SHP77 treated with DMSO at 0.1 percent for 48 hours (cell line): ENCODE measurements at regions not wholly inside any gene's neighbourhood (a gene's known extent, or its start where the extent isn't known, plus 50 kb on each side); places are given as distances from the start of the nearest gene placed in this dataset.
"Not testable (repeated sequence)": the region's sequence is repeated elsewhere in the genome, so short reads cannot be mapped to it uniquely, and the experiment has no call there.

Experiments used
- DNase-seq: peaks from one replicate; lab custom pipeline; 2025; lab: John Stamatoyannopoulos, UW

DNA sequence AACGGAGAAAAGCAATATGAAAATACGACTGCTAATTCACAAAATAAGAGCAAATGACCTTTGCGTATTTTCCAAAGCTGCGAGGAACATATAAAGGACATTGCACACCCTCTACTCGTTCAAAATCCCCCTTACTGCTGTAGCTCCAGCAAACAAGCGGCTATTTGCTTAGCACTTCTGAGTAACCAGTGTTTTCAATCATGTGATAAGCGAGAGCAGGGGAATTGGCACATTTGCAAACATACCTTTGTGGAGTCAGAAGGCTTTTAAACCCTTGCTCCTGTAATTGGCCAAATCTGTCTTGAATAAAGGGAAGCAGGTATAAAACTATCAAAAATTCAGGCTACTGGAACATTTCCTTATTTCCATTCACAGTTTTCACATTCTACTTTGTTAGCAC lies 610.2 kb downstream of the UBE2NL start:
- peak; percentile 8 for DNase-seq

- DNase-seq: no peak
Observed at GRCh38 chrX:144531877-144532276, 648.0 kb downstream of the UBE2NL start.

GRCh38 chrX:144566592-144566991 lies 680.7 kb upstream of the SPANXN1 start:
- DNase-seq: no peak

DNA sequence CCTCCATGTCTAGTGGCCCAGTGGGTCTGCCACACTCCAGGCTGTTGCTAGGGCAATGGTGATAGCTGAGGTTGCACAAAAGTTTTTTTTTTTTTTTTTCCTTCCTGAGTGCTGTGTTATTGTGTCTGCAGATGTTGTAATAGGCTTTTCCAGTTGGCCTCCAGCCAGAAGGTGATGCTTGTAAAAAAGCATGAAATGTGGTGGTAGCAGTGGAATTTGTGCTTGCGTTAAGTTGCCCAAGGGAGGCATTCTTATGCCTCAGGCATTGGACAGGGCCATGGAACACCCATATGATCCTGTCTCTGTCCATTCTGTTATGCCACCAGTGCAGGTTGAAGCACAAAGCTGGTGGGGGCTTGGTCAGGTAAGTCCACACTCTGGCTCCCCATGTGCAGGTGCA lies 660.5 kb upstream of the SPANXN1 start:
- DNase-seq: no peak

GRCh38 chrX:144592036-144592435 lies 655.3 kb upstream of the SPANXN1 start:
- no peak for DNase-seq

- no peak for DNase-seq
Observed at GRCh38 chrX:144601010-144601409, 646.3 kb upstream of the SPANXN1 start.

DNA sequence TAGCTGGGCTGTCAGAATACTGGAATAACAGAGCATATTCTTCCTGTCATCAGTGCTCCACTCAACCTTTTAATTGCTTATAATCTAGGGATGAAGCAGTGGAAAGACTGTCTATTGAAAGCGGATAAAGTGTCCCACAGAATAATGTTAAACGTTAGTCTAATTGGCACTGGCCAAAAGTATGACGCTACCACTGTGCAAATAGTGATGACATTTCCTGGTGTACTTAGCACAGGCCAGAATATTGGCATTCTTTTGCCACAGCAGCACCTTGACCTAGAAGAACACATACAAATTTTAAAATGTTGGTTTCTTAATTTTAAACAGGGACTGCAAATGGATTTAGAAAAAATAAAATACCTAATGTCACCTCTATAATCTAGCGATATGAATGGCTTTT lies 635.2 kb upstream of the SPANXN1 start:
- no peak for DNase-seq

GRCh38 chrX:144616317-144616716 lies 631.0 kb upstream of the SPANXN1 start:
- no peak for DNase-seq

- DNase-seq: no peak
Observed at GRCh38 chrX:144627947-144628346, 619.4 kb upstream of the SPANXN1 start.

DNA sequence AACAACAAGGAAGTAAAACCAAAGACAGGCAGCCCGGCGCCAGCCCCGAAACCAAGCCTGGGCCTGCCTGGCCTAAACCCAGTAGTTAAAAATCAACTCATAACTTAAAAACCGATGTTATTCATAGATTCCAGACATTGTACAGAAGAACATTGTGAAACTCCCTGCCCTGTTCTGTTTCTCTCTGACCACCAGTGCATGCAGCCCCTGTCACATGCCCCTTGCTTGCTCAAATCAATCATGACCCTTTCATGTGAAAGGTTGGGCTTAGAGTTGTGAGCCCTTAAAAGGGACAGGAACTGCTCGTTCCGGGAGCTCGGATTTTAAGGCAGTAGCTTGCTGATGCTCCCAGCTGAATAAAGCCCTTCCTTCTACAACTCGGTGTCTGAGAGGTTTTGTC lies 612.9 kb upstream of the SPANXN1 start:
- DNase-seq: not testable (repeated sequence)

- no peak for DNase-seq
Observed at GRCh38 chrX:144637731-144638130, 609.6 kb upstream of the SPANXN1 start.

DNA sequence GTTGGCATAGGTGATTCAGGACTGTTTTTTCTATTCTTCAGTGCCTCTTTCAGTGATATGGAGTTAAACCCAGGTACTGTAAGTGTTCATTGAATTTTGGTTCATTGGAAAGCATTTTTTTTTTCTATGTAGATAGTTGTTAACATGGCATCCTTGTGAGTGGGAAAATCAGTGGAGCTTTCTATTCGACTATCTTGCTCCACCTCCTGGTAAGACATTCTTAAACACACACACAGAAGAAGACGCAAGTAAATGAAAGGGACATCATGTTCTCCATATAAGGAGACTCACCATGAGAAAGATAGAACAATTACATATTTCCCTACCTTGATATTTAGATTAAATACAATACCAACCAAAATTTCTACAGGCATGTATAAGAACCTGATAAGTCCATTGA lies 598.5 kb upstream of the SPANXN1 start:
- no peak for DNase-seq

- no peak for DNase-seq
Observed at GRCh38 chrX:144681501-144681900, 565.8 kb upstream of the SPANXN1 start.

DNA sequence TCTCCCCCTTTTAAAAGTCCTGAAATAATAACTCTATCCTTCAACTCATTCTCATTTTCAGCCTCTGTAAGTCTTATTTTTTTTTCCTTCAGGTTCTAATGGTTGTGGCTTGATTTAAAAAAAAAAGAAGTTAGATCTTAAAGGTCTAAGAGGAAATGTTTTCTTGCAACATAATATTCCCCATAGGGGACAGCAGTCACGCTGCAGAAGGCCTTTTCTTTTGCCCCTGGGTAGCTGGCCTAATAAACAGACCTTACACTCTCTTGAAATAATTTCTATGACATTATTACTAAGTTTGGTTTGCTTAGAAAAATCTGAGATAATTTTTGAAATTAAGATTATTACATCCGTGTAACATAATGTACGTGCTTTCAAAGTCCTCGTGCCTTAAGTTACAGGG lies 564.1 kb upstream of the SPANXN1 start:
- no peak for DNase-seq

GRCh38 chrX:144709841-144710240 lies 537.5 kb upstream of the SPANXN1 start:
- DNase-seq: no peak

- DNase-seq: no peak
Observed at GRCh38 chrX:144715337-144715736, 532.0 kb upstream of the SPANXN1 start.

DNA sequence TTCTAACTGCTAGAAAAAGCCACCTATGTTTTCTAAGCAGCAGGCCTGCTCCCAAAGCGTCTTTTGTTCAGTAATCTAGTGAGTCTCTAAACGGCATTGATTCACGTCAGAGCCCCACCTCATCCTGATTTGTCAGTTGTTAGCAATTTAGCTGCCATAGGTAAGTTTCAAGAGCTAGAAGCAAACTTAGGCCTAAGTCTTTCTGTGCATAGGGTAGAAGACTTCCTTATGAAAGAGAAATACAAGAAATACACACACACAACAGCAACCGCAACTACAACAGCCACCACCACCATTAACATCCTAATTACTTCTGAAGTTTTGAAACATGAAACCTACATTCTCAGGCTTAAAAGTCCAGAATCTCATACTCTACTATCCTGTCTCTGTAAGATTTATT lies 531.1 kb upstream of the SPANXN1 start:
- DNase-seq: no peak

- DNase-seq: no peak
Observed at GRCh38 chrX:144717682-144718081, 529.6 kb upstream of the SPANXN1 start.

- DNase-seq: no peak
Observed at GRCh38 chrX:144722307-144722706, 525.0 kb upstream of the SPANXN1 start.

DNA sequence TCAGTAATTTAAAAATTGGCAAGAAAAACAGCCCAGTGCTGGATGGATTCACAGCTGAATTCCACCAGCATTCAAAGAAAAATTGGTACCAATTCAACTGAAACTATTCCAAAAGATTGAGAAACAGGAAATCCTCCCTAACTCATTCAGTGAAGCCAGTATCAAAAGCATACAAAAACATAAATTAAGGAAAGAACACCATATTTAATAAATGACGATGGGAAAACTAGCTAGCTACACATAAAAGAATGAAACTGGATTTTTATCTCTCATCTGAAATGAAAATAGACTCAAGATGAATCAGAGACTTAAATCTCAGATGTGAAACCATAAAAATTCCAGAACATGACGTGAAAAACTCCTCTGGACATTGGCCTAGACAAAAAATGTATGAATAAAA lies 516.8 kb upstream of the SPANXN1 start:
- no peak for DNase-seq

DNA sequence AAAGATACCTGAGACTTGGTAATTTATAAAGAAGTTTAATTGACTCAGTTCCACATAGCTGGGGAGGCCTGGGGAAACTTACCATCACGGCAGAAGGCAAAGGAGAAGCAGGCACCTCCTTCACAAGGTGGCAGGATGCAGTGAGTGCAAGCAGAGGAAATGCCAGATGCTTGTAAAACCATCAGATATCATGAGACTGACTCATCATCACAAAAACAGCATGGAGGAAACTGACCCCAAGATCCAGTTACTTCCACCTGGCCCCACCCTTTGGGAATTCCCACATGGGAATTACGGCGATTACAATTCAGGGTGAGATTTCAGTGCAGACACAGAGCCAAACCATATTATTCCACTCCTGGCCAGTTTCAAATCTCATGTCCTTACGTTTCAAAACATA lies 514.7 kb upstream of the SPANXN1 start:
- DNase-seq: no peak

- no peak for DNase-seq
Observed at GRCh38 chrX:144738246-144738645, 509.1 kb upstream of the SPANXN1 start.

DNA sequence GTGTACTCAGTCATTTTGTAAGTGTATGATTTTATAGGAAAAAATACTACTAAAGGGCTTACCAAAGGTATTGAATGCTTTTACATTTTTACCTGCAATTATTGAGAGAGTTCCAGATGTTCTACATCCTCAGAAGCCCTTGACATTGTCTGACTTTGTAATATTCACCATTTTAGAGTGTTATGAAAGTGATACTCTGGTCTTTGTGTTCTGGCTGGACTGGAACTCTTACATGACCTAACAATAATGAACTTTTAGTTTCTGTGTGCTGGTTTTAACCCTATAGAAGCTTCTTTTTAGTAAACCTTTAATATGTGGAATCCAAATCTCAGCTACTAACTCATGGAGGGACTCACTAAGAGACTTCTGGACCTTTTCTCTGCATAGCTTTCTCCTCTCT lies 478.8 kb upstream of the SPANXN1 start:
- DNase-seq: no peak

GRCh38 chrX:144783528-144783927 lies 463.8 kb upstream of the SPANXN1 start:
- DNase-seq: not testable (repeated sequence)

GRCh38 chrX:144790148-144790547 lies 457.2 kb upstream of the SPANXN1 start:
- no peak for DNase-seq
